K562 (cell line): ENCODE measurements at regions not wholly inside any gene's neighbourhood (a gene's known extent, or its start where the extent isn't known, plus 50 kb on each side); places are given as distances from the start of the nearest gene placed in this dataset.

Experiments used
- ATAC-seq: fragments of 200-7000 bp; cut with Tn5 transposase; 3 replicates; pipeline ENCODE4 v1.9.1; 2020; ENCODE audit warnings: moderate library complexity
- BruUV-seq: library from RNA; stranded (reverse); fragments of 400-500 nt; replicated peaks from 2 replicates; lab custom pipeline; 2021; lab: Mats Ljungman, UMichigan
- CTCF ChIA-PET: fragments of 300-600 bp; formaldehyde crosslinking; extraction: SDS; loops from one replicate; lab custom pipeline; 2021; ENCODE audit warnings: low intra/inter-chr PET ratio; lab: Yijun Ruan, JAX
- POLR2A ChIA-PET: fragments of 300-600, 350-650 bp; sonication (Branson Sonifier 250); formaldehyde crosslinking; extraction: SDS; loops from one replicate; lab custom pipeline; 2021; ENCODE audit warnings: antibody characterized with exemption, inconsistent platforms; lab: Yijun Ruan, JAX
- DNase-seq, 4 experiments: peaks; one replicate each; pipeline versions ENCODE4 v3.0.0 to v3.0.0-alpha.2; 2011 to 2018; ENCODE audit warnings: low spot score in 3 of 4, mixed read lengths in 3 of 4; ENCODE audit errors: extremely low read depth in 1 of 4
- FAIRE-seq: peaks from 2 replicates; lab custom pipeline; 2011; peaks lifted over from hg19 to GRCh38; lab: Jason Lieb, UNC
- H2AFZ ChIP-seq: 2 replicates; pipeline ENCODE4 v1.6.0; 2011; ENCODE audit warnings: low read depth, low read length, control low read depth, inconsistent platforms
- H3K27ac ChIP-seq: fragments of 200-600 bp; 3 replicates; pipeline ENCODE4 v1.8.0; 2011; ENCODE audit warnings: low read depth, mild to moderate bottlenecking, control low read depth, inconsistent platforms, low read length, moderate library complexity, mixed read lengths; ENCODE audit errors: extremely low read depth
- H3K27me3 ChIP-seq, 2 experiments: fragments of 300-600 bp in 1 of 2; 2 replicates in 1 of 2; 3 replicates in 1 of 2; pipeline versions ENCODE4 v1.6.0 to v1.8.0; 2011; ENCODE audit warnings: inconsistent platforms in 2 of 2, low read length in 2 of 2, mild to moderate bottlenecking in 1 of 2, mixed read lengths in 1 of 2, moderate library complexity in 1 of 2; ENCODE audit not compliant: control insufficient read depth in 2 of 2, insufficient read depth in 2 of 2
- H3K36me3 ChIP-seq: fragments of 300-600 bp; 3 replicates; pipeline ENCODE4 v1.8.0; 2011; ENCODE audit warnings: mild to moderate bottlenecking, low read length, inconsistent platforms; ENCODE audit not compliant: control insufficient read depth, insufficient read depth
- H3K4me1 ChIP-seq, 2 experiments: fragments of 200-600 bp in 1 of 2; replicated peaks in 1 of 2; 2 replicates in 1 of 2; 3 replicates in 1 of 2; pipeline versions ENCODE4 v1.5.1 to v1.8.0; 2011; ENCODE audit warnings: inconsistent platforms in 2 of 2, low read length in 2 of 2, mild to moderate bottlenecking in 1 of 2, mixed read lengths in 1 of 2, moderate library complexity in 1 of 2; ENCODE audit not compliant: control insufficient read depth in 2 of 2, insufficient read depth in 2 of 2
- H3K4me2 ChIP-seq: 2 replicates; pipeline ENCODE4 v1.6.1; 2011; ENCODE audit warnings: low read length, control low read depth, inconsistent platforms, mixed read lengths; ENCODE audit not compliant: insufficient read depth
- H3K4me3 ChIP-seq: fragments of 200-600 bp; sonication (generic), shearing (Covaris generic); 2 replicates; pipeline ENCODE4 v1.5.1; 2016; ENCODE audit warnings: control low read depth, inconsistent platforms
- H3K79me2 ChIP-seq: fragments of 200-600 bp; 3 replicates; pipeline ENCODE4 v1.8.0; 2011; ENCODE audit warnings: low read length, inconsistent platforms; ENCODE audit not compliant: control insufficient read depth, insufficient read depth
- H3K9ac ChIP-seq, 2 experiments: 2 replicates each; pipeline versions ENCODE4 v1.6.0 to v1.6.1; 2011; ENCODE audit warnings: low read depth in 2 of 2, low read length in 2 of 2, control low read depth in 1 of 2, inconsistent platforms in 1 of 2, mild to moderate bottlenecking in 1 of 2, mixed read lengths in 1 of 2; ENCODE audit not compliant: insufficient read depth in 1 of 2
- H3K9me1 ChIP-seq: one replicate; pipeline ENCODE4 v1.6.0; 2011; ENCODE audit warnings: inconsistent platforms, mild to moderate bottlenecking, low read length, moderate library complexity; ENCODE audit not compliant: control insufficient read depth, insufficient read depth
- H3K9me3 ChIP-seq: replicated peaks from 2 replicates; pipeline ENCODE4 v1.5.1; 2011; ENCODE audit warnings: low read depth, low read length, inconsistent platforms; ENCODE audit not compliant: control insufficient read depth, insufficient read depth
- H4K20me1 ChIP-seq: replicated peaks from 2 replicates; pipeline ENCODE4 v1.6.1; 2011; ENCODE audit warnings: low read length, inconsistent platforms, mixed read lengths; ENCODE audit not compliant: control insufficient read depth, insufficient read depth
- ESRRB ChIP-seq: fragments of 250-450 bp; sonication (Bioruptor Pico); IDR thresholded peaks from 2 replicates; pipeline ENCODE4 v1.5.0; 2020; ENCODE audit warnings: mild to moderate bottlenecking, moderate library complexity, borderline replicate concordance
- ETS1 ChIP-seq: conservative IDR thresholded peaks from 2 replicates; pipeline ENCODE4 v1.6.1; 2011; ENCODE audit warnings: low read depth, mild to moderate bottlenecking, low read length; ENCODE audit not compliant: control insufficient read depth
- PREB ChIP-seq: sonication (generic); formaldehyde crosslinking; IDR thresholded peaks from 2 replicates; pipeline ENCODE4 v1.8.1; 2023; ENCODE audit warnings: mild to moderate bottlenecking, missing genetic modification reagents
- RERE ChIP-seq: sonication (generic); formaldehyde crosslinking; IDR thresholded peaks from 2 replicates; pipeline ENCODE4 v1.8.0; 2023; ENCODE audit warnings: missing genetic modification reagents, mild to moderate bottlenecking, borderline replicate concordance
- SFPQ ChIP-seq: fragments of 200-400 bp; formaldehyde crosslinking; IDR thresholded peaks from 2 replicates; pipeline ENCODE4 v1.6.1; 2017; ENCODE audit warnings: mild to moderate bottlenecking, low read depth, low read length, moderate library complexity
- ZFPM2 ChIP-seq: fragments of 250-450 bp; sonication (Bioruptor Pico); IDR thresholded peaks from 2 replicates; pipeline ENCODE4 v1.5.1; 2022; ENCODE audit warnings: mild to moderate bottlenecking
- ZNF124 ChIP-seq: sonication (generic); formaldehyde crosslinking; IDR thresholded peaks from 2 replicates; pipeline ENCODE4 v1.8.1; 2022; ENCODE audit warnings: missing genetic modification reagents
- ZNF395 ChIP-seq: fragments of 200-800 bp; sonication (Bioruptor generic); IDR thresholded peaks from 2 replicates; pipeline ENCODE4 v1.6.1; 2017; ENCODE audit warnings: missing genetic modification characterization, missing compliant biosample characterization
- ZNF511 ChIP-seq: sonication (generic); formaldehyde crosslinking; IDR thresholded peaks from 2 replicates; pipeline ENCODE4 v1.8.0; 2022; ENCODE audit warnings: mild to moderate bottlenecking, missing genetic modification reagents
- WGBS: fragments of 100-300 bp; shearing (Covaris generic); methylation state at CpG from one replicate; pipeline ENCODE4 v1.1.6; 2016; ENCODE audit warnings: low coverage, mixed read lengths; ENCODE audit not compliant: insufficient coverage; ENCODE audit errors: missing lambda C conversion rate; 5-methylcytosine and 5-hydroxymethylcytosine counted together
- in situ Hi-C: fragments of 300-500 bp; cut with MboI; formaldehyde crosslinking; loops from 4 replicates; pipeline ENCODE4 v1.15.0; 2018; ENCODE audit warnings: inconsistent platforms, mixed read lengths
- intact Hi-C: fragments of 100-400 bp; cut with micrococcal nuclease; formaldehyde crosslinking; loops from 2 replicates; pipeline ENCODE4 v1.14.2; 2022

GRCh38 chr16:65532846-65533245 lies 411.0 kb upstream of the CDH11 start:
- no peak overlapping the region for H3K4me3 ChIP-seq
- CTCF ChIA-PET: no interaction called here
- no peaks in the 10 kb centered on the region for H3K9me3 ChIP-seq
- H4K20me1 ChIP-seq: no peaks in the 10 kb centered on the region
- no peaks in the 10 kb centered on the region for H3K4me1 ChIP-seq
- H3K27ac ChIP-seq: no peak overlapping the region
- in situ Hi-C loops (no loop called here), intact Hi-C loops (no loop called here)
- POLR2A ChIA-PET: no interaction called here
- H3K27me3 ChIP-seq: no peaks in the 10 kb centered on the region
- no peaks in the 10 kb centered on the region for H3K9me1 ChIP-seq
- ATAC-seq: no peak
- no peak overlapping the region for H2AFZ ChIP-seq
- no peak for FAIRE-seq
- H3K4me2 ChIP-seq: no peak overlapping the region
- 0% methylated on average over 2 of the region's 2 CpGs for WGBS
- H3K9ac ChIP-seq: no peak overlapping the region
- no peaks in the 10 kb centered on the region for H3K36me3 ChIP-seq
- H3K79me2 ChIP-seq: no peaks in the 10 kb centered on the region
- DNase-seq: no peak
- BruUV-seq: no TSS peak
- TF ChIP-seq RERE (CRISPR knock-in tag) (no peak), PREB (CRISPR knock-in tag) (no peak), ETS1 (no peak), ZNF124 (no peak), ZFPM2 (CRISPR knock-in tag) (no peak), ESRRB (CRISPR knock-in tag) (no peak), ZNF511 (CRISPR knock-in tag) (no peak), ZNF395 (no peak), SFPQ (no peak)
